ENCODE measurements at regions not wholly inside any gene's neighbourhood (a gene's known extent, or its start where the extent isn't known, plus 50 kb on each side); places are given as distances from the start of the nearest gene placed in this dataset.

GRCh38 chr10:28849821-28850220 is 172.5 kb downstream of the BAMBI start:
- no peaks in the 10 kb centered on the region for H3K36me3 ChIP-seq
- no peak overlapping the region for H3K27ac ChIP-seq
- intact Hi-C loops (cut with DNase I) = no loop called here
- no peak for DNase-seq
- no peaks in the 10 kb centered on the region for H3K9me3 ChIP-seq
- WGBS, 3 donors = 90 to 96% (median 95%) methylated on average over 4 of the region's 4 CpGs
- no peak overlapping the region for H3K4me3 ChIP-seq
- no peak for TF ChIP-seq CTCF (IDR thresholded peaks at IDR 0.05)
- no peak for TF ChIP-seq POLR2A (IDR thresholded peaks at IDR 0.05)
- TF ChIP-seq EP300 (IDR thresholded peaks at IDR 0.05) = no peak
- H3K27me3 ChIP-seq = no peaks in the 10 kb centered on the region
- H3K4me1 ChIP-seq (ENCODE audit: insufficient read depth) = peaks cover 7% of the 10 kb centered on the region

- intact Hi-C loops (cut with DNase I) = no loop called here
- peaks cover 7% of the 10 kb centered on the region for H3K4me1 ChIP-seq (ENCODE audit: insufficient read depth)
- H3K27ac ChIP-seq = no peak overlapping the region
- H3K9me3 ChIP-seq = no peaks in the 10 kb centered on the region
- H3K27me3 ChIP-seq = no peaks in the 10 kb centered on the region
- H3K36me3 ChIP-seq = no peaks in the 10 kb centered on the region
- DNase-seq = no peak
- no peak overlapping the region for H3K4me3 ChIP-seq
- TF ChIP-seq CTCF (IDR thresholded peaks at IDR 0.05) (no peak), EP300 (IDR thresholded peaks at IDR 0.05) (no peak), POLR2A (IDR thresholded peaks at IDR 0.05) (no peak)
- 92 to 93% (median 93%) methylated on average over 6 of the region's 6 CpGs for WGBS, 3 donors
Measured at GRCh38 chr10:28850784-28851183, 173.5 kb downstream of the BAMBI start.

GRCh38 chr10:28853195-28853594 is 175.9 kb downstream of the BAMBI start:
- TF ChIP-seq POLR2A (IDR thresholded peaks at IDR 0.05) = no peak
- no peak for TF ChIP-seq EP300 (IDR thresholded peaks at IDR 0.05)
- no peak for TF ChIP-seq CTCF (IDR thresholded peaks at IDR 0.05)
- Histone ChIP-seq H3K36me3 (no peaks in the 10 kb centered on the region), H3K9me3 (no peaks in the 10 kb centered on the region), H3K27me3 (no peaks in the 10 kb centered on the region), H3K27ac (no peak overlapping the region), H3K4me1 (ENCODE audit: insufficient read depth) (peaks cover 7% of the 10 kb centered on the region), H3K4me3 (no peak overlapping the region)
- intact Hi-C loops (cut with DNase I) = no loop called here
- 4 to 9% (median 8%) methylated on average over 5 of the region's 5 CpGs for WGBS, 3 donors
- DNase-seq = peak in 4 of 5 donors; percentile 33 to 70 (median 52)

- Histone ChIP-seq H3K4me3 (no peak overlapping the region), H3K27ac (no peak overlapping the region), H3K27me3 (no peaks in the 10 kb centered on the region), H3K36me3 (no peaks in the 10 kb centered on the region), H3K9me3 (no peaks in the 10 kb centered on the region), H3K4me1 (ENCODE audit: insufficient read depth) (peaks cover 7% of the 10 kb centered on the region)
- TF ChIP-seq POLR2A (IDR thresholded peaks at IDR 0.05) (no peak), EP300 (IDR thresholded peaks at IDR 0.05) (no peak), CTCF (IDR thresholded peaks at IDR 0.05) (no peak)
- intact Hi-C loops (cut with DNase I) = no loop called here
- 96 to 97% (median 97%) methylated on average over 2 of the region's 2 CpGs for WGBS, 3 donors
- no peak for DNase-seq
Measured at GRCh38 chr10:28857164-28857563, 179.8 kb downstream of the BAMBI start.

GRCh38 chr10:28858646-28859045 is 181.3 kb downstream of the BAMBI start:
- Histone ChIP-seq H3K27me3 (no peaks in the 10 kb centered on the region), H3K4me1 (ENCODE audit: insufficient read depth) (peaks cover under 1% of the 10 kb centered on the region), H3K4me3 (no peak overlapping the region), H3K27ac (no peak overlapping the region), H3K36me3 (no peaks in the 10 kb centered on the region), H3K9me3 (no peaks in the 10 kb centered on the region)
- no peak for TF ChIP-seq POLR2A (IDR thresholded peaks at IDR 0.05)
- TF ChIP-seq EP300 (IDR thresholded peaks at IDR 0.05) = no peak
- no peak for TF ChIP-seq CTCF (IDR thresholded peaks at IDR 0.05)
- intact Hi-C loops (cut with DNase I) = no loop called here
- no peak for DNase-seq
- 81 to 88% (median 83%) methylated on average over 2 of the region's 2 CpGs for WGBS, 3 donors
